Skeletal muscle cell (primary cell): ENCODE measurements at regions not wholly inside any gene's neighbourhood (a gene's known extent, or its start where the extent isn't known, plus 50 kb on each side); places are given as distances from the start of the nearest gene placed in this dataset.
"Not testable (repeated sequence)": the region's sequence is repeated elsewhere in the genome, so short reads cannot be mapped to it uniquely, and the experiment has no call there.

Experiments
- DNase-seq: peaks from one replicate; pipeline ENCODE4 v3.0.0-alpha.2; 2010; ENCODE audit warnings: low read depth
- H3K4me3 ChIP-seq: 2 replicates; pipeline ENCODE4 v1.5.1; 2011; ENCODE audit warnings: low read depth, mild to moderate bottlenecking, control low read depth, low read length, moderate library complexity

DNA sequence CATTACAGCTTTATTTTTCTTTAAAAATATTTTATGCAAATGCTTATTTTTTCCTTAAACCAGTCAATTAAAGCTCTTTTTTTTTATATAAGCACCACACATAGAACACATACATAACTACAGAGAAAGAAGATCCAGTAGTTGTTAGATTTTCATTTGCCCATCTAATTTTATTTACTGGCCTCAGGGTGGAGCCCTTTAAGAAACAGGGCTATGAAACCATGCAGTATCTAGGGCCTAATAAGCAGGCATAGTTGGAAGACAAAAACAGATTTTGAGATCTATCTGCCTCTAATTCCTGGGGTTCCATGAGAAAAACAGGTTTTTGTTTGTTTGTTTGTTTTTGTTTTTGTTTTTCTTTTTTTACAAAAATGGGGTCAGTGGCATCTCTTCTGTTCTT lies 120.6 kb downstream of the BCHE start:
- no peak for DNase-seq
- no peak overlapping the region for H3K4me3 ChIP-seq

DNA sequence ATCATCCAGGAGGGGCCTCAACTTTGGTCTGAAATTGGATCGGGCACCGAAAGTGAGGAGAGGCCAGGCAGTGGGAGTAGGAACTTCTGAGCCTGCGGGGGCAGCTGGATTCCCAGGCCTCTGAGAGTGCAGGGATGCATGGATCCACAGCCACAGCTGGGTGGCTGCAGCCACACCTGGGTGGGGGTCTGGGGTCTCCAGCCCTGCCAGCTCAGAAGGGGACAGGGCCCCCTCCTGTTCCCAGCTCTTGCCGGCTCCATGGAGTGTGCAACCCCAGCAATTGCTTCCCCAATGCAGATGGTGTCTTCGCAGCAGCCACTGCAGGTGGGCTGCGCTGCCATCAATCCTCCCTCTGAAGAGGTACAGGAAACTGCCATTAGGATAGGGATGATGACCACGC lies 123.7 kb downstream of the BCHE start:
- no peak for DNase-seq
- H3K4me3 ChIP-seq: no peak overlapping the region

DNA sequence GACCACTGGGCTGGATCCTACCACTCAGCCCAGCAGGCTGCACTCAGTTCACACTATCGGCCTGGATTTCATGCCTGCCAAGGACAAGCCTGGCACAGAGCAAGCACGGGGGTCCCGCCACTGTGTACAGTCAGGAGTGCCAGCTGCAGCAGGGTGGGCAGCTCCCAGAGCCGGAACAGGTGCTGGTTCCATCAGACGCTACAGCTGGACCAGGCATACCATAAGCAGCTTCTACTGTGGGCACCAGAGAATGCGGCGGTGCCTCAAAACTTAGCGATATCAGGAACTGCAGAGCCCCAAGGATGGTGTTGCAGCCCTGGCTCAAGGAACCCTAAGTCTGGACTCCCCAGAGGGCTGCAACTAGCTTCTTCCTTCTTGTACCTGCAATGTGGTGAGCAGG lies 124.8 kb downstream of the BCHE start:
- H3K4me3 ChIP-seq: no peak overlapping the region
- no peak for DNase-seq

DNA sequence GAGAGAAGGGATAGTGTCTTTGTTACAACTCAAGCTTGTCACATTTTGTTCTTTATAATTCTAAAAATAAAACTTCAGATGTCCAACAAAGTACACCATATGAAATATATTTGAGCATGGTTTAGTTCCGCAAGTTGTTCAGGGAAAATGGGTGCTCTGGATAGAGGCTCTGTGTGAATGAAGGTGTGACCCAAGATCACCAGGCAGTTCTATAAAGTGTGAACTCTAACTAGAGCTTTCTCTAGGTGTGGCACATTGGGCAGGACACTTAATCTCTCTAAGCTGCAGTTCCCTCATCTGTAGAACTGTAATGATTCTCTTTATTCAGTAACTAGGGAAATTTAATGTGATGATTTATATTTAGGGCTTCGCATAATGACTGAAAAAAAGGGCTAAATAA lies 139.3 kb downstream of the BCHE start:
- no peak overlapping the region for H3K4me3 ChIP-seq
- no peak for DNase-seq

DNA sequence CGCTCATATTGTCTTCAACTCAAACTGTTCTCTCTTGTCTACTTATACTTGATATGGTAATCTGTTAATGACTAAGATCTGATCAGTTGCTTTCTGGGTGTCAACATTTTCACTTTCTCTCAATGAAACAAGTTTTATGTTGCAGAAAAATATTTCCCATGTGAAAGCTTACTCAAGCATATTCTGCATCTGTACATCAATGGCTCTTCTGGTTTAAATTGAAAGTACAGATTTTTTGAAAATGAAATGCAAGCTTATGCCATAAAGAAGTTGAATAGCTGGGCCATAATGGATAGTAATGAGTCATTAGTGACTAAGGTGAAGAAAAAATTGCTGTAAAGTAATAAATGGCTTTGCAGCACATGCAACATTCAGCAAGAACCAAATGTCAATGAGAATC lies 140.7 kb downstream of the BCHE start:
- no peak overlapping the region for H3K4me3 ChIP-seq
- no peak for DNase-seq

DNA sequence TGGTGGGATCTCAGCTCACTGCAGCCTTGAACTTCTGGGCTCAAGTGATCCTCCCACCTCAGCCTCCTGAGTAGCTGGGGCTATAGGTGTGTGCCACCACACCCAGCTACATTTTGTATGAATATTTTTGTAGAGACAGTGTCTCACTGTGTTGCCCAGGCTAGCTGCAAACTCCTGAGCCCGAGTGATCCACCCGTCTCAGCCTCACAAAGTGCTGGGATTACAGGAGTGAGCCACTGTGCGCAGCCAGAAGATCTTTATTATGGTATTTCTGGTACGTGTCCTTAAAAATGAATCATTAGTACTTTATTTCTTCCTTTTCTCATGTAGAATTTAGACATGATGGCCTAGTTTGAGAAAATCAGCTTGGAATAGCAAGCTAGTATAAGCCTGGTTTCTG lies 153.3 kb downstream of the BCHE start:
- no peak for DNase-seq
- H3K4me3 ChIP-seq: no peak overlapping the region

DNA sequence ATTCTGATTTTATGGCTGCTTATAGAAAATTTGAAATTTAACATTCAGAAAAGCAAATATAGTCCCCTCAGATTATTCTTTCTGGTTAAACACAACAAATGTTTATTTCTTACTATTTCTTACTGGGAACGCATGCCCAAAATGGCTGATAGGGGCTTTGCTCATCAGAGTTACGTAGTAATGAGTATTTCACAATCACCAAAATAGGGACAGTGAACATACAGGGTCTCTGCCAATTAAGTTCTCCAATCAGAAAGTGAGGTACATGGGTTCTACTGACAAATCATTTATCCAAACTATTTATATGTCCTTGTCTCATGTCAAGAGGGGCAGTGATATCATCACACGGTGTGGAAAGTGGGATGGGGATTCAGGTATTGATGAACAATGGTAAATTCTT lies 154.5 kb downstream of the BCHE start:
- H3K4me3 ChIP-seq: no peak overlapping the region

DNA sequence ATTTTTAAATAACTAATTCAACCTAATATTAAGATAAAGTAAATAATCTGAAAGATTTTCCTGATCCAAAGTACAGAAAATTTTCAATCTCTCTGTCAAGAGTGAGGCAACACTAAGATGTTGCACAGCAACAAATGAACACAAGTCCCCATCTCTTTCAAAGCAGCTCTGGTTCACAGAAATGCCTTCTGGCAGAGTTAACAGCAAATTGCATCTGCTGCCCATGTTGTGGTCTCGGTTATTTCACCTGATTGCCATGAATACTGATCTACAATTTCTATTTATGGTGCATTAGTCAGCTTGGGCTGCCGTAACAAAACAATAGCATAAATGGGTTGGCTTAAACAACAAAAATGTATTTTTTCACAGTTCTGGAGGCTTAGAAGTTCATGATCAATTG lies 167.3 kb downstream of the BCHE start:
- no peak for DNase-seq
- H3K4me3 ChIP-seq: no peak overlapping the region

More for the DNA sequence above, 154.5 kb downstream of the BCHE start:
- DNase-seq: no peak

DNA sequence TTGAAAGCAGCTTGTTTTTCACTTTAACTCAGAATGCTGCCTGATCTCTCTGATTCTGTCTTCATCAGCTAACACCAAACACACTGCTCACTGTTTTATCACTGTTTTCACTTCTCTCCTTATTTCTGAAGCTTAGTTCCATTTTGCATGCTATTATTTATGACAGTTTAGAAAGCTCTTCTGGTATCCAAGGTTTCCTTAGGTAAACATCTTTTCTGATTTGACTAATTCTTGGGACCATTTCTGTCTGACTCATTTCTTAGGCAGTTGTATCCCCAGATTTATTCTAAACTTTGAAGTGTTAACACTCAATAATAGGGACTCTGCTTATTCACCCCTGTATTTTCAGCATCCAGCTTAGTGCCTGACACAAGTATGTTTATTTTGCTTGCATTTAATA lies 167.7 kb downstream of the BCHE start:
- peak; percentile 2 for DNase-seq
- no peak overlapping the region for H3K4me3 ChIP-seq

DNA sequence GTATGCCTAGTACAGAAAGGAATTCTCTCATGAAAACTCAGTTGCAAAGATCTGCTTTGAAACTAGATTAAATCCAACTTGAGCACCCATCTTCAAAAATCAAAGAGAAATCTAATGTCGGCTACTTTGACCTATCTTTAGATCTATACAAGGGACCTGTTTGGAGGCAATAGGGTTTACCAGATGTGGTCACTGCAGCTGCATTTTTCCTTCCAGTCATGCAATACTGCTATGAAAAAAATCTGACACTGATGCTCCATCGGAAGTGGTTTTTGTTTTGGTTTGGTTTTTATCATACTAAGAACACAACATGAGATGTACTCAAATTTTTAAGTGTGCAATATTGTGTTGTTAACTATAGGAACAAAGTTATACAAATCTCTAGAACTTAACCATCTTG lies 169.5 kb downstream of the BCHE start:
- no peak overlapping the region for H3K4me3 ChIP-seq
- DNase-seq: no peak

DNA sequence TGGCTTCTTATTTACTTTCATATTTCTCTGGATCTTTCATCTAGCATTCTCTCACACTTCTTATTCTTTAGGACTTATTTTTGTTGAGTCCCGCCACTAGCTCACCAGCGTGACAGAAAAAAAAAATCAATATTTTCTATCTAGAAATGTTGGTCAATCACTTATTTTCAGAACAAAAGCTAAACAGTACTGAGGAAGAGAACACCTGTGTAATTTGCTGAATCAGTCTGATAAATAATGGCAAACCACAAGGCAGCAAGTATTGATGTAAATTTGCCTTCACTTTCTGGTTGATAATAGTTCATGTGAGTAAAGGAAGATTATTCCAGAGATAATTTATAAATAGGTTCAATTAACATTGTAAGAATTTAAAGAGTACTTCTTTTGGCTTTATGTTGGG lies 179.2 kb downstream of the BCHE start:
- H3K4me3 ChIP-seq: no peak overlapping the region
- DNase-seq: no peak

DNA sequence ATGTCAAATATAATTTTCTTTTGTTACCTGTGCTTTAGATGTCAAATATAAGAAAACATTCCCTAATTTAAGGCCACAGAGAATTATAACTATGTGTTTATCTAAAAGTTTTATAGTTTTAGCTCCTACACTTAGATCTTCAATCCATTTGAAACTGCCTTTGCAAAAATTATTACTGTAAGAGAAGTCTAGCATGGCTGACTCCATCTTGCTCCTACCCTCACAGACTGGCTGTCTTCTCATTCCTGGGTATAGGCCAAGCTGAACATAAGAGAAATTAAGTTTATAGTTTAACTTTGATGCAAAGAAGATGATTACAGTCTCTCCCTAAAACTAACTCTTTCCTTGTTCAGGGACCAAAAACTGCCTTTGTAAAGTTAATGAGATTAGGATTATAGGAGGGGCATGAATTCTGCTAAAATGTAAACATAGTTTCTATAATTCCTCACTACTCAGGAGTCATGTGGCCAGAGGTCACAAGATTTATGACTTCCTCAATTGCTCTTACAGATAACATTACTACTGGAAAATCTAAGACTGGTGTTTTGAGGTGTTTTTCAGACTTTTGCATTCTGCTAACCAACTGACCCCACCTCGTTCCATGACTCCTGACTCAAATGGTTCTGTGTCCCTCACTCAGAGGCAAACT lies 184.0 kb downstream of the BCHE start:
- H3K4me3 ChIP-seq: no peak overlapping the region
- DNase-seq: no peak

DNA sequence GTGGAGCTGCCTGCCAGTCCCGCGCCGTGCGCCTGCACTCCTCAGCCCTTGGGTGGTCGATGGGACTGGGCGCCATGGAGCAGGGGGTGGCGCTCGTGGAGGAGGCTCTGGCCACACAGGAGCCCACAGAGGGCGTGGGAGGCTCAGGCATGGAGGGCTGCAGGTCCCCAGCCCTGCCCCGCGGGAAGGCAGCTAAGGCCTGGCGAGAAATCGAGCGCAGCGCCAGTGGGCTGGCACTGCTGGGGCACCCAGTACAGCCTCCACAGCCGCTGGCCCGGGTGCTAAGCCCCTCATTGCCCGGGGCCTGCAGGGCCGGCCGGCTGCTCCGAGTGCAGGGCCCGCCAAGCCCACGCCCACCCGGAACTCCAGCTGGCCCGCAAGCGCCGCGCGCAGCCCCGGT lies 187.9 kb downstream of the BCHE start:
- H3K4me3 ChIP-seq, DNase-seq: not testable (repeated sequence)

DNA sequence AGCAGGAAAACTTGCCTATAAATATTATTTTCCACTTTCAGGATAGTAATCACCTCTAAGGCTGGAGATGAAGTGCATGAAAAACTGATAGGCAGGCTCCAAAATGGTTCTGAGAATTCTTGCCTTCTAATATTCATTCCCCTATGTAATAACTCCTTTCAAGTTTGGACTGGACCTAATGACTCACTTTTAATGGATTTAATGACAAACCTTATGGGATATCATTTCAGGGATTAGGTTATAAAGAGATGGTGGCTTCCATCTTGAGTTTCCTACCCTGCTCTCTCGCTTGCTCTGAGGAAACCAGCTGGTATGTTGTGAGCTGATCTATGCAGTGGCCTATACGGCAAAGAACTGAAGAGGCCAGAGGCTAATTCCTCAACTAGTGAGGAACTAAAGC lies 192.0 kb downstream of the BCHE start:
- no peak overlapping the region for H3K4me3 ChIP-seq
- DNase-seq: no peak

DNA sequence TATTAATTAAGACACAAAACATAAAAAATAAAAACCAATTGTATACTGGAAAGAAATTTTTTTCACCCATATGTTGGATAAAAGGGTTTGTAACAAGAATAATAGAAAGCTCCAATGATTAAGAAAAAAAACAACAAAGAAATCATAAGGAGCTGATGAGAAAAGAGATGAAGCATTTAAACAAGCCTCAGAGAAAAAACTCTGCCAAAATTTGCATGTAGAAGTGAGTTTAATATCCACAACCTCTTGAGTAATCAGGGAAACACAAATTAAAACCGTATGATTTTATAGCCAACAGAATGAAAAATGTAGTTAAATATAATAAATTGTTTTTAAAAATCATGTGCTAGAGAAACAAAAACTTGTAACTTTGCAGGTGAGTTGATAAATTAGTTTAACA lies 192.9 kb downstream of the BCHE start:
- no peak for DNase-seq

DNA sequence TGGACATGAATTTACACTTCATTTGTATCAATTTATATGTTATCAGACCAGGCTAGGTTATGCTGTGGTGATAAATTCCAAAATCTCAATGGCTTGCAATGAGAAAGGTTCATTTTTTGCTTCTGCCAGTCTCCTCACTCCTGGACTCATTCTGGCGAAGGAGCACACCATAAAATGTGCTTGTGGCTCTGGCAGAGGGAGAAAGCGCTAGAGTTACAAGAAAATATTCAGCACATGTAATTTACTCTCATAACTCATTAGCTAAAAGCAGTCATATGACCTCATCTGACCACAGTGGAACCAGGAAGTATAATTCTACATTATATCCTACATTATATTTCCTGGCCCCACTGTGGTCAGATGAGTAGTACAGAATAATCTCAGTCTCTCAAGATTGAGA lies 193.8 kb downstream of the BCHE start:
- peak; percentile 41 for DNase-seq
- H3K4me3 ChIP-seq: no peak overlapping the region

More for the DNA sequence above, 192.9 kb downstream of the BCHE start:
- H3K4me3 ChIP-seq: no peak overlapping the region

DNA sequence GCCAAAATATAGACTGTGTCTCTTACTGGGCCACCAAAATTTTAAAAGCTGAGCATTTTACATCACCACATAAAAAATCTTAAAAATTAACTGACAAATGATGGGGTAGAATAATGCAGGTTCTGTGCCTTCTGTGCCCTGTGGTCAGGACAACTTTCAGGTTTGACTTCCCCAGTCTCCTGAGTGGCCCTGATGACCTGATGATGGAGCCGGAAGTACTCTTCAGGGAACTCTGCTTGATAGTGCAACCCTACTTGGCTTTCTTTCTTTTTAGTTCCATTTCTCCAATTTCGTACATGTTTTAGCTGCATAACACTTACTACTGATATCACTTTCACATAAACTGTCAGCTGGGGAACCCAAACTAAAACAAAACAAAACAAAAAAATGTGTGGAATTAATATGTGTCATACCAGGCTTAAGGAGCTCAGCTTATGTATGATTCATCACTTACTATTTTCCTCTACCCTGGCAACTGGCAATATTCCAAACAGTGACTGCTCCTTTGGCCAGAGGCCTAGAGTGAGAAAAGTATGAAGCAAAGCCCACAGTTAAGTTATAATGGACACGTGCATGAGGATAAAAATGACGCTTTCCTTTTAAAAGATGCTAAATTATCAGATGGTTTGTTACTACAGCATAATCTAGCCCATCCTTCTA lies 194.3 kb downstream of the BCHE start:
- no peak overlapping the region for H3K4me3 ChIP-seq
- peak; percentile 94 for DNase-seq

DNA sequence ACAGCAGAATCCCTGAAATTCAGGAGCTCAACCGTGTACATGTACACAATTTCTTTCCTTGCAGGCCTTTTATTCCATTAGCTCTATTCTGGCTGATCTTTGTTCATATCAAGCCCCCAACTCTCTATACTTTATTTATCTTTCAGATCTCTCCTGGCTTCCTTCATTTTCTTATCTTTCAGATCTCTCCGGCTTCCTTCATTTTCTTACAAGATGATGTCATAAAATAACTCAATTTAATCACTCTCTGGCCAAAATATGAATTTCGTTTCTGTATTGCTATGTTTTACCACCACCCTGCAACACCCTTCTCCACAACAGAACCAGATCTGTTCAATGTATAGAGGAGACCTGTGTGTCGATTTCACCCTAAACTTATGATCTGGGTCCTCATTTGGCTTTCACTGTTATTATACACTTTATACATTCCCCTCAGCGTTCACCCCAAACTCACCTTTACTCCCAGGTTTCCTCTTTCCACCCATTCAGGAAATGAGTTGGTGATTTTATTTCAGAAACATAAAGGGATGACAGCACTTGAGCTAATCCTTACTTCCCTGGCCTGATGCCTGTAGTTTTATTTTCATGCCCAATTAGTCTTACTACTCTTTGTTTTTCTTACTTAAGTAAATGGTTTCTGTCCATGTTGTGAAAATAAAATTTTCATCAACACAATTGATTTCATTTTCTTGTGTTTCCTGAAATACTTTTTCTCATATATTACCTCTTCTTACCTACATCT lies 195.5 kb downstream of the BCHE start:
- DNase-seq: no peak
- no peak overlapping the region for H3K4me3 ChIP-seq

DNA sequence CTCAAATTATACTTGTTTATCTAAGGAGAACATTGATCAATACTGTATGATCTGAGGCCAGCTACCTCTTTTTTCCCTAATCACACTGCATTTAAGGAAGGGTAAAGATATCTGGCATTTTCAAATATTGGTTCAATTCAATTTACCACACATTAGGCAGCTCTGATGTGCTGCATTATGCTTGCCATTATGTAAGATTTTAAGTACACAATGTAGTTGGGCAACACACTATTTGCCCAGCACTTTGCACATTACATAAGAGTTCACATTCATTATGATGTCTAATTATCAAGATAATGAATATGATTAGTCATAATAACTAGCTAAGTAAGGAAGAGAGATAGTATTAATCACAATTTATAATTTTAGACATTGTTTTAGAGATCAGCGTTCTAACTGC lies 196.3 kb downstream of the BCHE start:
- no peak for DNase-seq
- no peak overlapping the region for H3K4me3 ChIP-seq

DNA sequence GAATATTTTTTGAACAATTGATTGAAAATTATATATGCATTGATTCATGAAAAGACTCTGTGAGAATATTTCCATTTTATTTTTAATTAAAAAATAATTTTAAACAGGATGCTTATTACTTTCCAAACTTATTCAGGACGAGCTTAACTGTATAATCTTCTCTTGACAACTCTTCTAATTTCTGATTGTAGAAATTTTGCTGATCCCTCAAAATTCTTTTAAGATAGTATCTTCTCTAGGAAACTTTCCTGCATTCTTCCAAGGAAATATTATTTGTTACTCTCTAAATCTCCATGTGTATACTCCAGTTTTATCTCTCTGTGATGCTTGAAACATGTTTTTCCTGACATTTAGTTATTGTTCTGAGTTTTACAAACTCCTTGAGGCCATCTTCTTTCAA lies 197.2 kb downstream of the BCHE start:
- no peak for DNase-seq
- no peak overlapping the region for H3K4me3 ChIP-seq

DNA sequence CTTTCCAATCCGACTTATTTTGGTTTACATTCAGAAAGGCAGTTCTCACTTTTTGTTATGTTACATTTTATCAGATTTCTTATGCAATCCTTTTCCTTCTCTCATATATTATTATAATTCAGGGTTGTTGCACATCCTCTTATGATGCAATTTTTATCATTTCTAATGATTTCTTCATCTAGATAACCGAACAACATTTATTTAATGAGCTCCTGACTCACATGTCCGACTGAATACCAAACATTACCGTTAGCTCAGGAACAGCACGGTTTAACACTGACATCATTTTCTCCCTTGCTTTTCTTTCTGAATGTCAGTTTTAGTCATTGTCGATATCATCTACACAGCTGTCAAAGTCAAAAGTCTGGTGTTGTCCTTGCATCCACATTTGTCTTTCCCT lies 199.2 kb downstream of the BCHE start:
- DNase-seq: no peak

More for the DNA sequence above, 199.2 kb downstream of the BCHE start:
- no peak overlapping the region for H3K4me3 ChIP-seq
